Neural cell (in vitro differentiated cells): ENCODE measurements at regions not wholly inside any gene's neighbourhood (a gene's known extent, or its start where the extent isn't known, plus 50 kb on each side); places are given as distances from the start of the nearest gene placed in this dataset.

ENCODE experiments used
- H2AFZ ChIP-seq: fragments of 200-600, 300-800 bp; sonication (generic), shearing (Covaris generic); 2 replicates; pipeline ENCODE4 v1.6.0; 2014; ENCODE audit warnings: low read depth, mild to moderate bottlenecking, antibody characterized with exemption, low read length, moderate library complexity
- H3F3A ChIP-seq: fragments of 200-600 bp; shearing (Covaris generic); 2 replicates; pipeline ENCODE4 v1.6.1; 2016; ENCODE audit warnings: mild to moderate bottlenecking, moderate library complexity, mixed read lengths, antibody characterized with exemption, low read length; ENCODE audit not compliant: insufficient read depth, poor library complexity, severe bottlenecking
- H3K27ac ChIP-seq: fragments of 200-600, 300-800 bp; sonication (generic), shearing (Covaris generic); 2 replicates; pipeline ENCODE4 v1.5.1; 2014; ENCODE audit warnings: mild to moderate bottlenecking, low read length, moderate library complexity
- H3K27me3 ChIP-seq: fragments of 300-800, 200-600 bp; sonication (generic), shearing (Covaris generic); 2 replicates; pipeline ENCODE4 v1.6.0; 2014; ENCODE audit warnings: mild to moderate bottlenecking, low read depth, low read length, moderate library complexity; ENCODE audit not compliant: insufficient read depth
- H3K36me3 ChIP-seq: fragments of 300-800, 200-600 bp; sonication (generic), shearing (Covaris generic); 2 replicates; pipeline ENCODE4 v1.5.1; 2014; ENCODE audit warnings: mild to moderate bottlenecking, antibody characterized with exemption, low read length, moderate library complexity; ENCODE audit not compliant: insufficient read depth
- H3K4me2 ChIP-seq: fragments of 300-800, 200-600 bp; sonication (generic), shearing (Covaris generic); 2 replicates; pipeline ENCODE4 v1.6.0; 2014; ENCODE audit warnings: mild to moderate bottlenecking, low read length
- H3K4me3 ChIP-seq: fragments of 300-800, 200-600 bp; sonication (generic), shearing (Covaris generic); 2 replicates; pipeline ENCODE4 v1.5.1; 2014; ENCODE audit warnings: mild to moderate bottlenecking, low read length, moderate library complexity
- H3K79me2 ChIP-seq: fragments of 200-600 bp; shearing (Covaris generic); replicated peaks from 2 replicates; pipeline ENCODE4 v1.6.0; 2014; ENCODE audit warnings: mild to moderate bottlenecking, low read length, moderate library complexity; ENCODE audit not compliant: insufficient read depth
- H3K9ac ChIP-seq: fragments of 300-800, 200-600 bp; sonication (generic), shearing (Covaris generic); 2 replicates; pipeline ENCODE4 v1.6.1; 2016; ENCODE audit warnings: mild to moderate bottlenecking, low read length, mixed read lengths
- H3K9me2 ChIP-seq: fragments of 200-600 bp; shearing (Covaris generic); 2 replicates; pipeline ENCODE4 v1.6.1; 2016; ENCODE audit warnings: mild to moderate bottlenecking, low read length, mixed read lengths; ENCODE audit not compliant: insufficient read depth
- H3K9me3 ChIP-seq: fragments of 200-600, 300-800 bp; sonication (generic), shearing (Covaris generic); 2 replicates; pipeline ENCODE4 v1.6.1; 2016; ENCODE audit warnings: mild to moderate bottlenecking, mixed run types, low read length, moderate library complexity, mixed read lengths
- H4K20me1 ChIP-seq: fragments of 200-600 bp; shearing (Covaris generic); 2 replicates; pipeline ENCODE4 v1.6.1; 2016; ENCODE audit warnings: mild to moderate bottlenecking, mixed run types; ENCODE audit not compliant: insufficient read depth
- CTCF ChIP-seq: fragments of 450-650 bp; IDR thresholded peaks from 2 replicates; pipeline ENCODE4 v1.5.1; 2014; ENCODE audit warnings: antibody characterized with exemption, mild to moderate bottlenecking, moderate library complexity; ENCODE audit not compliant: poor library complexity, severe bottlenecking
- EP300 ChIP-seq: fragments of 450-650 bp; conservative IDR thresholded peaks from 2 replicates; pipeline ENCODE4 v1.6.1; 2014; ENCODE audit warnings: antibody characterized with exemption, mild to moderate bottlenecking, moderate library complexity; ENCODE audit not compliant: poor library complexity, severe bottlenecking
- EZH2 ChIP-seq: fragments of 200-600, 300-800 bp; shearing (Covaris generic), sonication (generic); IDR thresholded peaks from 2 replicates; pipeline ENCODE4 v1.6.1; 2014; ENCODE audit warnings: antibody characterized with exemption, low read length, borderline replicate concordance, mild to moderate bottlenecking; ENCODE audit not compliant: insufficient read depth, poor library complexity, severe bottlenecking
- MXI1 ChIP-seq: fragments of 450-650 bp; conservative IDR thresholded peaks from 2 replicates; pipeline ENCODE4 v1.6.1; 2014; ENCODE audit warnings: antibody characterized with exemption, mild to moderate bottlenecking; ENCODE audit not compliant: poor library complexity, severe bottlenecking
- POLR2AphosphoS5 ChIP-seq: IDR thresholded peaks from 2 replicates; pipeline ENCODE4 v1.6.1; 2012
- RAD21 ChIP-seq: fragments of 450-650 bp; conservative IDR thresholded peaks from 2 replicates; pipeline ENCODE4 v1.6.1; 2014; ENCODE audit warnings: antibody characterized with exemption, mild to moderate bottlenecking, moderate library complexity
- REST ChIP-seq: IDR thresholded peaks from 2 replicates; pipeline ENCODE4 v1.6.1; 2012; ENCODE audit warnings: borderline replicate concordance
- SMC3 ChIP-seq: fragments of 450-650 bp; conservative IDR thresholded peaks from 2 replicates; pipeline ENCODE4 v1.6.1; 2014; ENCODE audit warnings: antibody characterized with exemption, mild to moderate bottlenecking, moderate library complexity; ENCODE audit not compliant: poor library complexity
- TAF1 ChIP-seq: IDR thresholded peaks from 2 replicates; pipeline ENCODE4 v1.6.1; 2012; ENCODE audit warnings: low read depth

GRCh38 chr4:126451237-126451873, 1136.6 kb downstream of the FAT4 start:
- no peaks in the 10 kb centered on the region for H4K20me1 ChIP-seq
- H3K27ac ChIP-seq: no peak overlapping the region
- H3K4me2 ChIP-seq: no peak overlapping the region
- H3F3A ChIP-seq: no peaks in the 10 kb centered on the region
- H3K27me3 ChIP-seq: no peaks in the 10 kb centered on the region
- no peaks in the 10 kb centered on the region for H3K79me2 ChIP-seq
- no peak overlapping the region for H2AFZ ChIP-seq
- H3K36me3 ChIP-seq: no peaks in the 10 kb centered on the region
- H3K4me3 ChIP-seq: no peak overlapping the region
- H3K9ac ChIP-seq: no peak overlapping the region
- TF ChIP-seq EP300 (no peak), REST (no peak), SMC3 (no peak), TAF1 (no peak), POLR2AphosphoS5 (no peak), RAD21 (no peak), MXI1 (no peak), EZH2 (no peak), CTCF (no peak)
- no peaks in the 10 kb centered on the region for H3K9me2 ChIP-seq
- H3K9me3 ChIP-seq: no peaks in the 10 kb centered on the region

- Histone ChIP-seq H3K9ac (no peak overlapping the region), H3K4me2 (no peak overlapping the region), H3K36me3 (no peaks in the 10 kb centered on the region), H3K27ac (no peak overlapping the region), H3K9me3 (no peaks in the 10 kb centered on the region), H2AFZ (no peak overlapping the region), H3F3A (no peaks in the 10 kb centered on the region), H3K27me3 (no peaks in the 10 kb centered on the region), H3K9me2 (no peaks in the 10 kb centered on the region), H3K4me3 (no peak overlapping the region), H3K79me2 (no peaks in the 10 kb centered on the region), H4K20me1 (no peaks in the 10 kb centered on the region)
- TF ChIP-seq CTCF (no peak), EZH2 (no peak), MXI1 (no peak), TAF1 (no peak), SMC3 (no peak), EP300 (no peak), REST (no peak), POLR2AphosphoS5 (no peak), RAD21 (no peak)
These were observed 1141.1 kb downstream of the FAT4 start for GRCh38 chr4:126455865-126456264.
